GM12874 (cell line): ENCODE measurements at regions not wholly inside any gene's neighbourhood (a gene's known extent, or its start where the extent isn't known, plus 50 kb on each side); places are given as distances from the start of the nearest gene placed in this dataset.

Experiments used
- TF ChIP-seq, protein P1 (sequence below): IDR thresholded peaks from 2 replicates; pipeline ENCODE4 v1.5.1; 2011; ENCODE audit warnings: low read depth, mild to moderate bottlenecking, control low read depth, low read length, moderate library complexity; ENCODE audit not compliant: insufficient read depth

DNA sequence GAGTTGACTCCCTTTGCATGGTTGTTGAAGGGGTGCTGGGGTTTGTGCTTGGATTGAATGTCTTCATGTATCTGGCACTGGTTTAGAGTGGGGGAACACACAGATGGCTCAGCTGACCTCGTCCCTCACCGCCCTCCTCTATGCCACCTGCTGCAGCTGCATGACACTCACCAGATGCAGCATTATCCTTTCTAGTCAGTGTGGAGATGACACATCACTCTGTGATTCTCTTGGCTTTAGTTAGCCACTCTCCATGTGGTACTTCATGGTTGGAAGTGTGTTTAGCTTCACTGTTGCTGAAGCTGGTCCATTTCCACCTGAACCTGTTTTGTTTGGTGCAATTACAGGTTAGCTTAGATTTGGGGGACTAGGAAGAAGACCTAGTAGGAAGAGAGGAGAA, 56.3 kb upstream of the BMPER start:
- TF ChIP-seq, protein P1, sequence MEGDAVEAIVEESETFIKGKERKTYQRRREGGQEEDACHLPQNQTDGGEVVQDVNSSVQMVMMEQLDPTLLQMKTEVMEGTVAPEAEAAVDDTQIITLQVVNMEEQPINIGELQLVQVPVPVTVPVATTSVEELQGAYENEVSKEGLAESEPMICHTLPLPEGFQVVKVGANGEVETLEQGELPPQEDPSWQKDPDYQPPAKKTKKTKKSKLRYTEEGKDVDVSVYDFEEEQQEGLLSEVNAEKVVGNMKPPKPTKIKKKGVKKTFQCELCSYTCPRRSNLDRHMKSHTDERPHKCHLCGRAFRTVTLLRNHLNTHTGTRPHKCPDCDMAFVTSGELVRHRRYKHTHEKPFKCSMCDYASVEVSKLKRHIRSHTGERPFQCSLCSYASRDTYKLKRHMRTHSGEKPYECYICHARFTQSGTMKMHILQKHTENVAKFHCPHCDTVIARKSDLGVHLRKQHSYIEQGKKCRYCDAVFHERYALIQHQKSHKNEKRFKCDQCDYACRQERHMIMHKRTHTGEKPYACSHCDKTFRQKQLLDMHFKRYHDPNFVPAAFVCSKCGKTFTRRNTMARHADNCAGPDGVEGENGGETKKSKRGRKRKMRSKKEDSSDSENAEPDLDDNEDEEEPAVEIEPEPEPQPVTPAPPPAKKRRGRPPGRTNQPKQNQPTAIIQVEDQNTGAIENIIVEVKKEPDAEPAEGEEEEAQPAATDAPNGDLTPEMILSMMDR, result no peak

DNA sequence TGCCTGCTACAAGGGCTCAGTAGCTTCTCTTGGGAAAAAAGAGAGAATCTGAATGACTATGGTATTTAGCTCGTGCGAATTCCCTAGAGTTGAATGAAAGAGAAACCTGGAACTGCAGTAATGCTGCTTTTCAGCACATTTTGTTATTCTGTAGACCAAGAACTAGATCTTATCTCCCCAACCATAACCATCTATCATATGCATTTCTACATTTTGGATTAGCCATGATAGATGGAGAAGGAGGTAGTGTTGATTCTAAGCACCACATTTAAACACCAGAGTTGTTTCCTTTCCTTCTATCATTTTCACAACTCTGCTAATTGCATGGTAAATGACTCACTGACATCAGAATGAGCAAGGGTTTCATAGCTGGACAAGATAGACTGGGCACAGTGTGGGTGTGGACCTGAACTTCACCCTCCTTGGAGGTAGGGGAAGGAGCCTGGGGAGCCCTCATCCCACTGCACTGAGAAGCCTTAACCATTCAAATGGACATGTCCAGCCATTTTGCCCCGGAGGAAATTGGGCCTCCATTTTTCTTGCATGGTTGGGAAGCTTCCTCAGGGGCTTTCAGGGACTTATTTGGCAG, 55.3 kb upstream of the BMPER start:
- TF ChIP-seq, protein P1, result no peak

DNA sequence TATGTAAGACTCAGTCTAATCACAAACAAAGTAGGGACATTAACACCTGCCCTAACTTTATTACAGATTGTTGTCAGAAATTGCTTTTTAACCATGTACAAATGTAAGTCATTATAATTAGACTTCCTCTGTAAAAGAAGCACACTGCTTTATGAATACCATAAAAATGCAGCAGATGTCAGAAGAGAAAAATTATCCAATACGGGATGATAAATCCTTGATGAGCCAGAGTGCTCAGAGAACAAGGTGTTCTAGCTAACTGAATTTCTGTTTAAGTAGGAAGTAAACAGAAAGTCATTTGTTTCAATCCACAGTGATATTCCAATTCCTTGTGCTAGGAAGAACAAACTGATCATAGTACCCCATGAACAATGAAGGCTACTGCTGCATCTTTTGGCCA, 54.6 kb upstream of the BMPER start:
- TF ChIP-seq, protein P1, result no peak

DNA sequence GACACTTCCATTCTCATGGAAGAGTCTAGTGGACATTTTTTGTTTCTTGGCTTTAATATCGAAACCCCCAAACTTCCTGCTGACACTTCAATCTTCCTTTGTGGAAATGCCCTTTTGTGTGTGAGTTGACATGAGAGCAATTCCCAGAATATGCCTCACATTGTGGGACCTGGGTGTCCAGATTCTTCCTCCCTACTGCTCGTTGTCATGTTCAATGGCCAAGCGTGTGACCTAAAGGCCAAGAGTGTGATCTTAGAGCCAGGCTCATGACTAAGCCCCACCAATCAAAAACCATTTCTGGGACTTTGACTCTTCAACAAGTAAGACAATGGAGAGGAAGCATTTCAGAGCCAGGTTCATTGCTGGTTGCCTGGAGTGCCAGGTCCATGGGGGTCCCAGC, 52.5 kb upstream of the BMPER start:
- TF ChIP-seq, protein P1, result no peak

DNA sequence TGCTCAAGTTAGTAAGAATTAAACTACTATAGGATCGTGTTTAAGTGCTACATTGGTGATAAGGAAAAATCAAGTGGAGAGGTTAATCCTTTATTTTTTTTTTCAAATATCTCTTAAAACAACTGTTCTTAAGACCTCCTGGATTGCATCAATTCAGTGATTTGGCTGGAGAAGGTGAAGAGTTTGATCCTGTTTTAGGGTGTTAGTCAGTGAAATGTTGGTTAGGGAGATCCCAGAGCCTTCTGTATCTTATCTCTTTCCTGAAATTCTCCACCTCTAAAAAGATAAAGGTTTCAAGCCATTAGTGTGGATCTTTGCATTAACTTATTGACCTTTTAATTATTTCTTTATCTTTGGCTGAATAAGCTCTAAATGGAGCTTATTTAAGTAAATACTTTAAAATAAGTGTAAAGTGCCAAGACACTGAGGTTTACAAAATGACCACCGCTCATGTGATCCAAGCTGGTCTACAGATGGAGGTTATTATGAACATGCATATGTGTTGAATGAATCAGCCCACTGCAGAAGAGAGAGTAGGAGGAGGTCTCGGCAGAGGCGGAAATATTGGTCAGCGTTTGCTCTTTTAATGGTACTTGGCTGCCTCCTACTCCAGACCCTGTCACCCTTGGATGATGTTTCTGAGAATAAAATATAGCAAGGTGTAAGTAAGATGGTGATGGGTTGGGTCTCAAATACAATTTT, 51.8 kb upstream of the BMPER start:
- TF ChIP-seq, protein P1, result no peak

DNA sequence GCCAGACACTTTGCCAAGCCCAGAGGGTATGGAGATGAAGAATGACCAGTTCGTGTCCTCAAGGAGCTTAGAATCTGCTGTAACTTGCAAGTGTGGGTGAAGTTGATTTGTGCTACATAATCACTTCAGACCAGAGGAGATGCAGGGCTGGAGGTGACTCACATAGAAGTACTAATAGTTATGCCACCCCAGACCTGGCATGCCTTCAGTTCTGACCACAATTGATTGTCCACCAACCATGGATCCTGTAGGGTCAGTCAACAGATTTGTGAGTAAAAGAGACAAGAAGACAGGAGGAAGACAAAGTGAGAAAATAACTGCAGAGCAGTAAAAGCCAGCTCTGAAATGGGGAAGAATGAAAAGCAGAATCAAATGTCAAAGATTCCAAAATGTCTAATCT, 51.2 kb upstream of the BMPER start:
- TF ChIP-seq, protein P1, result no peak

DNA sequence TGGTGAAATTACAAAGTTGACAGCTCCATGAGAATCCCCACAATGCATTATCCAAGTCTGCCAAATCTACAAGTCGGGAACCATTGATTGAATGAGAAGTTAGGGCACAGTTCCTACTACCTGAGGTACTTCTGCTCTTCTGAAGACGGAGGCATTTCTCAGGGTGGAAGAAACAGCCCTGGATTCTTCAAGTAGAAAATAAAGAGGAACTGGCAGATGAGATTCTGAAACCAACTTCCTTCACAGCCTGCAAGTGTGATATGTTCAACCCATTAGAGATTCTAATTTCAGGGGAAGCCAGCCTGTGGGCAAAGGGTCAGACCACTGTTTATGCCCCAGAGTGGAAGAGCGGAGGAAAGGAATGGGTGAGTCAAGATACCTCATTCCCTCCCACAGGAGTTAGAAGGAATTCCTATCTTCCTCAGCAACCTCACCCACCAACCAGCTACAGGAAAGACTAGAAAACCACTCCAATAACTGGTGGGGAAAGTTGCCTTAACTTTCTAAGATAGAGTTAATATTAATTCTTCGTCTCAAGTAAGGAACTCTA, 50.5 kb upstream of the BMPER start:
- TF ChIP-seq, protein P1, result no peak
